ENCODE measurements at regions not wholly inside any gene's neighbourhood (a gene's known extent, or its start where the extent isn't known, plus 50 kb on each side); places are given as distances from the start of the nearest gene placed in this dataset.

DNA sequence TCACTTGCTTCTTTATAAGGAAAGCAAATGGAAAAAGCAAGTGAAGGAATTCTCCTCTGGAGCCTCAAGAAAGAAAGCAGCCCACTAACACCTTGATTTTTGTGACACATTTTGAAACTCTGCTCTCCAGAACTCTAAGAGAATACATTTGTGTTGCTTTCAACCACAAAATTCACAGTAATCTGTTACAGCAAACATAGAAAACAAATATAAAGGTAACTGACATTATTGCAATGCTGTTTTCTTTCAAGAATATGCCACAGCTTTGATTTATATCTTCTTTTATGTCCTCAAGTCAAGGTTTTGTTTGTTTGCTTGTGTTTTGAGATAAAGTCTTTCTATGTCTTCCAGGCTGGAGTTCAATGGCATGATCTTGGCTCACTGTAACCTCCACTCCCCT, 103.1 kb upstream of the FIGN start:
- H3K27ac ChIP-seq (ENCODE audit: low read length): no peak overlapping the region
- H3K4me1 ChIP-seq (ENCODE audit: low read length): no peaks in the 10 kb centered on the region
- no peak overlapping the region for H3K4me2 ChIP-seq (ENCODE audit: low read length)
- no peak overlapping the region for H2AFZ ChIP-seq (ENCODE audit: low read depth, low read length)
- H3K4me3 ChIP-seq (ENCODE audit: low read length): no peak overlapping the region
- no peaks in the 10 kb centered on the region for H3K9me3 ChIP-seq (ENCODE audit: insufficient read depth, low read length)
- H3K27me3 ChIP-seq (ENCODE audit: low read depth, low read length): no peaks in the 10 kb centered on the region
- no peaks in the 10 kb centered on the region for H3K36me3 ChIP-seq (replicated peaks; ENCODE audit: low read depth, low read length)
- TF ChIP-seq, protein P1, sequence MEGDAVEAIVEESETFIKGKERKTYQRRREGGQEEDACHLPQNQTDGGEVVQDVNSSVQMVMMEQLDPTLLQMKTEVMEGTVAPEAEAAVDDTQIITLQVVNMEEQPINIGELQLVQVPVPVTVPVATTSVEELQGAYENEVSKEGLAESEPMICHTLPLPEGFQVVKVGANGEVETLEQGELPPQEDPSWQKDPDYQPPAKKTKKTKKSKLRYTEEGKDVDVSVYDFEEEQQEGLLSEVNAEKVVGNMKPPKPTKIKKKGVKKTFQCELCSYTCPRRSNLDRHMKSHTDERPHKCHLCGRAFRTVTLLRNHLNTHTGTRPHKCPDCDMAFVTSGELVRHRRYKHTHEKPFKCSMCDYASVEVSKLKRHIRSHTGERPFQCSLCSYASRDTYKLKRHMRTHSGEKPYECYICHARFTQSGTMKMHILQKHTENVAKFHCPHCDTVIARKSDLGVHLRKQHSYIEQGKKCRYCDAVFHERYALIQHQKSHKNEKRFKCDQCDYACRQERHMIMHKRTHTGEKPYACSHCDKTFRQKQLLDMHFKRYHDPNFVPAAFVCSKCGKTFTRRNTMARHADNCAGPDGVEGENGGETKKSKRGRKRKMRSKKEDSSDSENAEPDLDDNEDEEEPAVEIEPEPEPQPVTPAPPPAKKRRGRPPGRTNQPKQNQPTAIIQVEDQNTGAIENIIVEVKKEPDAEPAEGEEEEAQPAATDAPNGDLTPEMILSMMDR (IDR thresholded peaks at IDR 0.05; ENCODE audit: low read depth, low read length): no peak
- no peak for TF ChIP-seq EZH2phosphoT487 (IDR thresholded peaks at IDR 0.05; ENCODE audit: low read depth)
- H3K9ac ChIP-seq (ENCODE audit: low read length): no peak overlapping the region
- no peaks in the 10 kb centered on the region for H4K20me1 ChIP-seq (ENCODE audit: insufficient read depth, low read length)
- no peaks in the 10 kb centered on the region for H3K79me2 ChIP-seq (ENCODE audit: low read length)

DNA sequence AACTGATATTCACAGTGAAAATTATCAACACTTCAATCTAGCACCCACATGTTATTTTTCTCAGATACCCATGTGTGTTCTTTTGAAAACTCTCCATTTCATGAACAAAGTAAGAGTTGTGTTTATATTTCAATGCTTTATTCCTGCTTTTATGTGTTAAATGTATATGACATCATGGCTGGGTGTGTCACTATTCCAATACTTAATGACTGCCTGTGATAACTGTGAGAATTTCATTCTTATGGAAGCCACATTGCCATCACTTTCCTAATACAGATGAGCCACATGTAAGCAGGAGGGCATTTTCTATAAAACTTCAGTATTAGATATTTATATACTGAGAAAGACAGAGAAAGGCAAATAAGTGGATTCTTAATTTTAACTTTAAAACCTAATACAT, 100.4 kb upstream of the FIGN start:
- TF ChIP-seq, protein P1 (IDR thresholded peaks at IDR 0.05; ENCODE audit: low read depth, low read length): no peak
- TF ChIP-seq EZH2phosphoT487 (IDR thresholded peaks at IDR 0.05; ENCODE audit: low read depth): no peak
- Histone ChIP-seq H4K20me1 (ENCODE audit: insufficient read depth, low read length) (no peaks in the 10 kb centered on the region), H3K27me3 (ENCODE audit: low read depth, low read length) (no peaks in the 10 kb centered on the region), H3K4me1 (ENCODE audit: low read length) (no peaks in the 10 kb centered on the region), H3K9me3 (ENCODE audit: insufficient read depth, low read length) (no peaks in the 10 kb centered on the region), H3K79me2 (ENCODE audit: low read length) (no peaks in the 10 kb centered on the region), H2AFZ (ENCODE audit: low read depth, low read length) (no peak overlapping the region; the same call in 1 of the 2 replicates), H3K27ac (ENCODE audit: low read length) (no peak overlapping the region), H3K36me3 (replicated peaks; ENCODE audit: low read depth, low read length) (no peaks in the 10 kb centered on the region), H3K4me3 (ENCODE audit: low read length) (no peak overlapping the region), H3K9ac (ENCODE audit: low read length) (no peak overlapping the region), H3K4me2 (ENCODE audit: low read length) (no peak overlapping the region)

DNA sequence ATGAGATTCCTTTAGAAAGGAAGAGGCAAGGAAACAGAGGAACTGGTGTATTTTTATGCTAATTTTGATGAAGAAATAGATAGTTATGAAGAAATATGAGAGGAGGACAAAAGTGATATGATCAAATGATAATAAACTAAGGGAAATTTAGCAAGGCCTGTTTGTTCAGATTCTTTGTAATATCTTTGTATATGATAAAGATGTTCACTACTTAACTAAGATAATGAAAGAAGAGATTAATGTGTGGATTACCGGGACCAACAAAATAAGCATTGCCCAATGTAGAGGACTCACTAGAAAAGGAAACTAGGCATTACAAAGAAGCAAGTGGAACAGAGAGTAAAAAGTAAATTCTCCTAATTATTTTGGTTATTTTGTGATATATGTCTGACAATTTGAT, 99.0 kb upstream of the FIGN start:
- H3K4me1 ChIP-seq (ENCODE audit: low read length): no peaks in the 10 kb centered on the region
- no peak overlapping the region for H2AFZ ChIP-seq (ENCODE audit: low read depth, low read length)
- TF ChIP-seq, protein P1 (IDR thresholded peaks at IDR 0.05; ENCODE audit: low read depth, low read length): no peak
- no peaks in the 10 kb centered on the region for H4K20me1 ChIP-seq (ENCODE audit: insufficient read depth, low read length)
- H3K4me3 ChIP-seq (ENCODE audit: low read length): no peak overlapping the region
- no peak overlapping the region for H3K27ac ChIP-seq (ENCODE audit: low read length)
- H3K27me3 ChIP-seq (ENCODE audit: low read depth, low read length): no peaks in the 10 kb centered on the region
- no peaks in the 10 kb centered on the region for H3K9me3 ChIP-seq (ENCODE audit: insufficient read depth, low read length)
- H3K79me2 ChIP-seq (ENCODE audit: low read length): no peaks in the 10 kb centered on the region
- no peaks in the 10 kb centered on the region for H3K36me3 ChIP-seq (replicated peaks; ENCODE audit: low read depth, low read length)
- no peak overlapping the region for H3K9ac ChIP-seq (ENCODE audit: low read length)
- no peak overlapping the region for H3K4me2 ChIP-seq (ENCODE audit: low read length)

DNA sequence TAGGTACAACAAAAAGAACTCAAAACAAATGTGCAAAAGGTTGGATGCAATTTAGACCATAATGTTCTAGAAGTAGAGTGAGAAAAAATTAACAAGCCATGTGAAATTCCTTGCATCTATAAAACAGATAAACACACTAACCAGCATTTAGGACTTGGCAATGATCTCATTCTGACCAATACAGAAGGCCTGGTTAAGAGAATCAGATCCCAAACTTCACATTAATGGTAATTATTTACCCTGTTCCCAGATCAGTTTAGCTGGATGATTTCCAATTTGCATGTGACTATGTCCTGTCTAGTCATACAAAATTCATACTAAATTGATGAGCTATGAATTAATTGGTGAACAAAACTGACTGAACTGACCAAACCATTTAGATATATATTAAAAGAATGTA, 98.4 kb upstream of the FIGN start:
- no peaks in the 10 kb centered on the region for H3K9me3 ChIP-seq (ENCODE audit: insufficient read depth, low read length)
- no peaks in the 10 kb centered on the region for H3K27me3 ChIP-seq (ENCODE audit: low read depth, low read length)
- H3K27ac ChIP-seq (ENCODE audit: low read length): no peak overlapping the region
- no peaks in the 10 kb centered on the region for H3K36me3 ChIP-seq (replicated peaks; ENCODE audit: low read depth, low read length)
- H3K4me3 ChIP-seq (ENCODE audit: low read length): no peak overlapping the region
- no peak overlapping the region for H2AFZ ChIP-seq (ENCODE audit: low read depth, low read length)
- no peak for TF ChIP-seq EZH2phosphoT487 (IDR thresholded peaks at IDR 0.05; ENCODE audit: low read depth)
- TF ChIP-seq, protein P1 (IDR thresholded peaks at IDR 0.05; ENCODE audit: low read depth, low read length): no peak
- no peak overlapping the region for H3K9ac ChIP-seq (ENCODE audit: low read length)
- H4K20me1 ChIP-seq (ENCODE audit: insufficient read depth, low read length): no peaks in the 10 kb centered on the region
- no peak overlapping the region for H3K4me2 ChIP-seq (ENCODE audit: low read length)
- no peaks in the 10 kb centered on the region for H3K4me1 ChIP-seq (ENCODE audit: low read length)
- H3K79me2 ChIP-seq (ENCODE audit: low read length): no peaks in the 10 kb centered on the region
